HCT116 (cell line): ENCODE measurements at regions not wholly inside any gene's neighbourhood (a gene's known extent, or its start where the extent isn't known, plus 50 kb on each side); places are given as distances from the start of the nearest gene placed in this dataset.

Experiments
- ATAC-seq: fragments of 200-7000 bp; cut with Tn5 transposase; 2 replicates; pipeline ENCODE4 v1.9.1; 2020; ENCODE audit warnings: mild to moderate bottlenecking, moderate library complexity
- BruUV-seq: library from RNA; stranded (reverse); fragments of 400-500 nt; replicated peaks from 2 replicates; lab custom pipeline; 2021; lab: Mats Ljungman, UMichigan
- CTCF ChIA-PET: fragments of 300-600 bp; sonication (Branson Sonifier 250); formaldehyde crosslinking; loops from one replicate; lab custom pipeline; 2021; ENCODE audit warnings: antibody characterized with exemption; lab: Charles Lee
- POLR2A ChIA-PET: fragments of 300-600, 350-600 bp; sonication (Branson Sonifier 250); formaldehyde crosslinking; loops from one replicate; lab custom pipeline; 2021; ENCODE audit warnings: antibody characterized with exemption; lab: Charles Lee
- RAD21 ChIA-PET, 2 experiments: fragments of 300-600 bp; sonication (Branson Sonifier 250); formaldehyde crosslinking; loops; one replicate each; lab custom pipeline; 2023; ENCODE audit warnings: low total read pairs in 2 of 2; ENCODE audit not compliant: uncharacterized antibody in 2 of 2, unreplicated experiment in 2 of 2, low non-redundant PET in 1 of 2; lab: Charles Lee
- DNase-seq: peaks from one replicate; pipeline ENCODE4 v3.0.0-alpha.2; 2010; ENCODE audit warnings: low read depth, low spot score
- H2AFZ ChIP-seq: fragments of 200-600 bp; shearing (Covaris generic), sonication (generic); 2 replicates; pipeline ENCODE4 v1.6.1; 2017; ENCODE audit warnings: low read depth, mixed run types, mixed read lengths, antibody characterized with exemption, low read length; ENCODE audit not compliant: poor library complexity, severe bottlenecking
- H3K27ac ChIP-seq: 2 replicates; pipeline ENCODE4 v1.5.1; 2012; ENCODE audit warnings: low read depth, low read length
- H3K27me3 ChIP-seq: fragments of 200-600 bp; sonication (generic); 2 replicates; pipeline ENCODE4 v1.6.1; 2016; ENCODE audit warnings: mixed run types, low read length, mixed read lengths; ENCODE audit not compliant: insufficient read depth
- H3K36me3 ChIP-seq, 2 experiments: fragments of 200-500 bp in 1 of 2; fragments of 200-600 bp in 1 of 2; sonication (Bioruptor generic) in 1 of 2; sonication (generic) in 1 of 2; 2 replicates each; pipeline versions ENCODE4 v1.5.1 to v1.6.1; 2014 to 2016; ENCODE audit warnings: low read length in 2 of 2, inconsistent platforms in 1 of 2, mixed read lengths in 1 of 2, mixed run types in 1 of 2; ENCODE audit not compliant: insufficient read depth in 2 of 2, control insufficient read depth in 1 of 2
- H3K4me1 ChIP-seq, 2 experiments: fragments of 200-600 bp in 1 of 2; sonication (generic) in 1 of 2; 2 replicates each; pipeline versions ENCODE4 v1.5.1 to v1.6.1; 2012 to 2017; ENCODE audit warnings: low read length in 2 of 2, inconsistent platforms in 1 of 2, mild to moderate bottlenecking in 1 of 2, mixed read lengths in 1 of 2, mixed run types in 1 of 2, moderate library complexity in 1 of 2; ENCODE audit not compliant: insufficient read depth in 2 of 2, control insufficient read depth in 1 of 2
- H3K4me2 ChIP-seq: fragments of 200-600 bp; sonication (generic); 2 replicates; pipeline ENCODE4 v1.6.1; 2017; ENCODE audit warnings: mixed run types, low read length, mixed read lengths
- H3K4me3 ChIP-seq, 2 experiments: fragments of 200-600 bp in 1 of 2; sonication (generic) in 1 of 2; replicated peaks in 1 of 2; 2 replicates each; pipeline ENCODE4 v1.5.1; 2011 to 2016; ENCODE audit warnings: low read length in 2 of 2, control low read depth in 1 of 2, low read depth in 1 of 2, mild to moderate bottlenecking in 1 of 2, mixed read lengths in 1 of 2, mixed run types in 1 of 2
- H3K79me2 ChIP-seq: fragments of 200-600 bp; sonication (generic); 2 replicates; pipeline ENCODE4 v1.6.1; 2017; ENCODE audit warnings: mild to moderate bottlenecking, mixed run types, low read length, moderate library complexity, mixed read lengths; ENCODE audit not compliant: insufficient read depth
- H3K9ac ChIP-seq: fragments of 200-600 bp; sonication (generic); 2 replicates; pipeline ENCODE4 v1.6.1; 2016; ENCODE audit warnings: low read length, mixed read lengths
- H3K9me2 ChIP-seq: fragments of 200-600 bp; sonication (generic), shearing (Covaris generic); 2 replicates; pipeline ENCODE4 v1.6.1; 2017; ENCODE audit warnings: mixed run types, mild to moderate bottlenecking, moderate library complexity; ENCODE audit not compliant: insufficient read depth
- H3K9me3 ChIP-seq, 2 experiments: fragments of 200-500 bp in 1 of 2; fragments of 200-600 bp in 1 of 2; sonication (Bioruptor generic) in 1 of 2; sonication (generic) in 1 of 2; 2 replicates each; pipeline ENCODE4 v1.6.1; 2014 to 2017; ENCODE audit warnings: low read length in 2 of 2, mixed read lengths in 2 of 2, inconsistent platforms in 1 of 2, low read depth in 1 of 2, mild to moderate bottlenecking in 1 of 2, mixed run types in 1 of 2, moderate library complexity in 1 of 2; ENCODE audit not compliant: control insufficient read depth in 1 of 2, insufficient read depth in 1 of 2
- H4K20me1 ChIP-seq: fragments of 200-600 bp; sonication (generic), shearing (Covaris generic); 2 replicates; pipeline ENCODE4 v1.6.1; 2017; ENCODE audit warnings: mixed run types, mild to moderate bottlenecking, moderate library complexity; ENCODE audit not compliant: insufficient read depth
- CBX3 ChIP-seq: IDR thresholded peaks from 2 replicates; pipeline ENCODE4 v1.6.1; 2012; ENCODE audit warnings: low read depth
- CTCF ChIP-seq, 3 experiments: fragments of 200-600 bp in 1 of 3; sonication (generic) in 1 of 3; IDR thresholded peaks in 2 of 3; conservative IDR thresholded peaks in 1 of 3; 2 replicates each; pipeline ENCODE4 v1.5.1; 2012 to 2017; ENCODE audit warnings: low read depth in 2 of 3, low read length in 2 of 3, antibody characterized with exemption in 1 of 3, borderline replicate concordance in 1 of 3, control low read depth in 1 of 3, mild to moderate bottlenecking in 1 of 3, mixed read lengths in 1 of 3, mixed run types in 1 of 3, moderate library complexity in 1 of 3; ENCODE audit not compliant: insufficient read depth in 1 of 3
- FOSL1 ChIP-seq: IDR thresholded peaks from 2 replicates; pipeline ENCODE4 v1.6.1; 2012; ENCODE audit warnings: low read depth
- REST ChIP-seq: IDR thresholded peaks from 2 replicates; pipeline ENCODE4 v1.6.1; 2012; ENCODE audit warnings: low read depth
- ZBTB33 ChIP-seq: IDR thresholded peaks from 2 replicates; pipeline ENCODE4 v1.6.1; 2011; ENCODE audit warnings: mild to moderate bottlenecking, low read length, moderate library complexity; ENCODE audit not compliant: insufficient replicate concordance; ENCODE audit errors: extremely low read depth
- intact Hi-C: fragments of 100-400 bp; cut with micrococcal nuclease; formaldehyde crosslinking; loops from 2 replicates; pipeline ENCODE4 v1.10.0; 2022

- CTCF ChIA-PET, result no interaction called here
- ATAC-seq, result no peak
- no TSS peak for BruUV-seq
- no peak for TF ChIP-seq REST
- no peak for TF ChIP-seq FOSL1
- no peak for TF ChIP-seq CTCF (IDR thresholded peaks at IDR 0.05 in 2 of 3, conservative IDR thresholded peaks at IDR 0.05 in 1 of 3; ENCODE audit: borderline replicate concordance in 1 of 3, insufficient read depth in 1 of 3, low read depth in 2 of 3, low read length in 2 of 3)
- TF ChIP-seq ZBTB33, result no peak
- TF ChIP-seq CBX3, result no peak
- no peaks in the 10 kb centered on the region for H3K9me2 ChIP-seq
- no peak overlapping the region for H3K4me2 ChIP-seq
- intact Hi-C loops, result no loop called here
- no peaks in the 10 kb centered on the region for H3K4me1 ChIP-seq
- no peak overlapping the region for H3K27ac ChIP-seq
- DNase-seq, result no peak
- RAD21 ChIA-PET, result no interaction called here
- H3K9ac ChIP-seq, result no peak overlapping the region
- no peak overlapping the region for H3K4me3 ChIP-seq
- no peaks in the 10 kb centered on the region for H3K9me3 ChIP-seq
- no peaks in the 10 kb centered on the region for H4K20me1 ChIP-seq
- POLR2A ChIA-PET, result interaction anchor here (0.7 kb wide), 1 partner anchor 668 kb away, joined by 3 read pairs; no protein-coding TSS in a partner anchor
- H2AFZ ChIP-seq, result no peak overlapping the region
- no peaks in the 10 kb centered on the region for H3K27me3 ChIP-seq
- H3K36me3 ChIP-seq, result no peaks in the 10 kb centered on the region
- no peaks in the 10 kb centered on the region for H3K79me2 ChIP-seq
These were observed 176.4 kb downstream of the KCTD12 start for GRCh38 chr13:76709851-76710250.
